Mucosa of descending colon (tissue), 3 donors: ENCODE measurements at regions not wholly inside any gene's neighbourhood (a gene's known extent, or its start where the extent isn't known, plus 50 kb on each side); places are given as distances from the start of the nearest gene placed in this dataset.

Experiments
- ATAC-seq: fragments of 200-7000 bp; cut with Tn5 transposase; one replicate; pipeline ENCODE4 v1.9.1; 2020; ENCODE audit warnings: mild to moderate bottlenecking, moderate library complexity
- DNase-seq, 3 donors: peaks; one replicate each; pipeline ENCODE4 v3.0.0-alpha.2; 2020
- H3K36me3 ChIP-seq: fragments of 200-600 bp; one replicate; pipeline ENCODE4 v1.8.0; 2021; ENCODE audit warnings: low read depth, mild to moderate bottlenecking
- H3K4me1 ChIP-seq: fragments of 200-600 bp; one replicate; pipeline ENCODE4 v1.8.0; 2021; ENCODE audit warnings: low read depth, mild to moderate bottlenecking
- H3K4me3 ChIP-seq: fragments of 200-600 bp; one replicate; pipeline ENCODE4 v1.8.0; 2021; ENCODE audit warnings: mild to moderate bottlenecking
- H3K9me3 ChIP-seq: fragments of 200-600 bp; one replicate; pipeline ENCODE4 v1.8.0; 2021; ENCODE audit warnings: mild to moderate bottlenecking
- CTCF ChIP-seq: fragments of 200-600 bp; IDR thresholded peaks from one replicate; pipeline ENCODE4 v1.8.0; 2022; ENCODE audit warnings: antibody characterized with exemption, mild to moderate bottlenecking
- intact Hi-C, 2 donors: fragments of 100-400 bp; cut with DNase I in 1 of 2; cut with micrococcal nuclease in 1 of 2; formaldehyde crosslinking; loops; one replicate each; pipeline versions ENCODE4 v1.11.0 to v1.11.1; 2022; cut with DNase I, micrococcal nuclease
- donor health status: DM: no; HTN: no; CAD: no; lungs with moderate emphysema.
- donor health status: DM: no; HTN: no; CAD: no.
- donor health status: DM: no; HTN: yes; CAD: no.

GRCh38 chr3:144921710-144922109 lies 950.1 kb downstream of the DIPK2A start:
- Histone ChIP-seq H3K4me1 (no peaks in the 10 kb centered on the region), H3K36me3 (no peaks in the 10 kb centered on the region), H3K4me3 (no peak overlapping the region), H3K9me3 (no peaks in the 10 kb centered on the region)
- no peak for ATAC-seq
- DNase-seq = no peak
- intact Hi-C loops = no loop called here
- no peak for TF ChIP-seq CTCF

DNA sequence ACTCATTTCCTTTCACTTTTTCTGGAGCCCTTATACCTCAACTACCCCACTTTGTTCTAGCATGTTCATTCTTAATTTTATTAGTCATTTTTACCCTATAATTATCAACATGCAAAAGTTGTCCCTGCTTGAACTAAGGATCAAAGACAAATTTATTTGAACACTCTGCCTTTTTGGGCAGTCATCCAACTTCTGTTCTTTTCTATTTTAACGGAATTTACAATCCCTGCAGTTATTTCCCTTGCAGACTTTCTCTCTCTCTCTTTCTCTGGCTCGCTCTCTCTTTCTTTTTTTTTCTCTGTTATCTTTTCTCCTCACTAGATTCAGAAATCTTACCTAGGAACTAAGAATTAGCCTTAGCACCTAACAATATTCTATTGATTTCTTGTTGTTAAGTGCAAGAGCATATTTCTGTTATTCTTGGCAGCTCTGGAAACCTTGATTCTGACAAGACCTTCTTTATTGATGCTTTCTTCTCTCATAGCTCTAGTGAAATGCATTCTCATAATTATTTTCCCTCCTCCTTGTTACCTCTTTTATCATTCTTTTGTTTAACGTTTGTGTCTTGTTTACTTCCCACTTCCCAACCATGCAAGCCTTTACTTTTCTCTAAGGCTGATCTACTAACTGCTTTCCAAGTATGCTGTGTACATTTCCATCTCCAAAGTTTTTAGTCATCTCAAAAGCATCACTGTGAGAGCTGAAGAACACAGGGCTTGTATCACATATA lies 951.6 kb downstream of the DIPK2A start:
- Histone ChIP-seq H3K9me3 (no peaks in the 10 kb centered on the region), H3K36me3 (no peaks in the 10 kb centered on the region), H3K4me1 (no peaks in the 10 kb centered on the region), H3K4me3 (no peak overlapping the region)
- no peak for TF ChIP-seq CTCF
- intact Hi-C loops = no loop called here
- ATAC-seq (no peak), DNase-seq (no peak)

- no peak for DNase-seq
- no peak for TF ChIP-seq CTCF
- H3K9me3 ChIP-seq = no peaks in the 10 kb centered on the region
- ATAC-seq = no peak
- H3K36me3 ChIP-seq = no peaks in the 10 kb centered on the region
- intact Hi-C loops = no loop called here
- H3K4me1 ChIP-seq = no peaks in the 10 kb centered on the region
- no peak overlapping the region for H3K4me3 ChIP-seq
Measured at GRCh38 chr3:144930431-144930830, 958.8 kb downstream of the DIPK2A start.

GRCh38 chr3:144931590-144931989 lies 960.0 kb downstream of the DIPK2A start:
- H3K4me1 ChIP-seq = no peaks in the 10 kb centered on the region
- no peaks in the 10 kb centered on the region for H3K36me3 ChIP-seq
- TF ChIP-seq CTCF = no peak
- no peak for ATAC-seq
- no peak overlapping the region for H3K4me3 ChIP-seq
- H3K9me3 ChIP-seq = no peaks in the 10 kb centered on the region
- intact Hi-C loops = no loop called here
- no peak for DNase-seq

- no peak for TF ChIP-seq CTCF
- Histone ChIP-seq H3K4me1 (no peaks in the 10 kb centered on the region), H3K9me3 (peaks cover 1% of the 10 kb centered on the region), H3K4me3 (no peak overlapping the region), H3K36me3 (no peaks in the 10 kb centered on the region)
- intact Hi-C loops = no loop called here
- DNase-seq (no peak), ATAC-seq (no peak)
Measured at GRCh38 chr3:144942093-144942837, 970.6 kb downstream of the DIPK2A start.
